NCI-H2081 treated with DMSO at 0.1 percent for 48 hours (cell line): ENCODE measurements at regions not wholly inside any gene's neighbourhood (a gene's known extent, or its start where the extent isn't known, plus 50 kb on each side); places are given as distances from the start of the nearest gene placed in this dataset.
"Not testable (repeated sequence)": the region's sequence is repeated elsewhere in the genome, so short reads cannot be mapped to it uniquely, and the experiment has no call there.

Experiments
- DNase-seq: peaks from one replicate; lab custom pipeline; 2025; lab: John Stamatoyannopoulos, UW

- DNase-seq, result no peak
Measured at GRCh38 chr6:1445650-1446330, 56.4 kb downstream of the FOXF2 start.

- no peak for DNase-seq
Measured at GRCh38 chr6:1449896-1450295, 60.5 kb downstream of the FOXF2 start.

GRCh38 chr6:1453024-1453423 lies 63.6 kb downstream of the FOXF2 start:
- no peak for DNase-seq

- DNase-seq, result not testable (repeated sequence)
Measured at GRCh38 chr6:1456816-1457215, 67.4 kb downstream of the FOXF2 start.

GRCh38 chr6:1461207-1461606 lies 71.8 kb downstream of the FOXF2 start:
- no peak for DNase-seq

GRCh38 chr6:1461736-1462135 lies 72.4 kb downstream of the FOXF2 start:
- no peak for DNase-seq

GRCh38 chr6:1463275-1463674 lies 73.9 kb downstream of the FOXF2 start:
- DNase-seq, result no peak

- DNase-seq, result no peak
Measured at GRCh38 chr6:1463751-1464426, 74.5 kb downstream of the FOXF2 start.

- no peak for DNase-seq
Measured at GRCh38 chr6:1464781-1465370, 75.5 kb downstream of the FOXF2 start.

- DNase-seq, result no peak
Measured at GRCh38 chr6:1468126-1468525, 78.8 kb downstream of the FOXF2 start.

- no peak for DNase-seq
Measured at GRCh38 chr6:1470040-1470439, 80.7 kb downstream of the FOXF2 start.

GRCh38 chr6:1472643-1473042 lies 83.3 kb downstream of the FOXF2 start:
- DNase-seq, result no peak

- no peak for DNase-seq
Measured at GRCh38 chr6:1473166-1473565, 83.8 kb downstream of the FOXF2 start.

- no peak for DNase-seq
Measured at GRCh38 chr6:1473598-1473997, 84.2 kb downstream of the FOXF2 start.

- DNase-seq, result no peak
Measured at GRCh38 chr6:1474205-1474604, 84.8 kb downstream of the FOXF2 start.

- no peak for DNase-seq
Measured at GRCh38 chr6:1475174-1475573, 85.8 kb downstream of the FOXF2 start.

GRCh38 chr6:1477432-1478090 lies 88.2 kb downstream of the FOXF2 start:
- DNase-seq, result no peak

- DNase-seq, result not testable (repeated sequence)
Measured at GRCh38 chr6:1478163-1478826, 88.9 kb downstream of the FOXF2 start.

- DNase-seq, result no peak
Measured at GRCh38 chr6:1479095-1479494, 89.7 kb downstream of the FOXF2 start.

- DNase-seq, result no peak
Measured at GRCh38 chr6:1479601-1480221, 90.3 kb downstream of the FOXF2 start.

GRCh38 chr6:1481286-1481685 lies 91.9 kb downstream of the FOXF2 start:
- DNase-seq, result no peak
